T-helper 17 cell (primary cell): ENCODE measurements at regions not wholly inside any gene's neighbourhood (a gene's known extent, or its start where the extent isn't known, plus 50 kb on each side); places are given as distances from the start of the nearest gene placed in this dataset.

Source experiments
- ATAC-seq: fragments of 150-1000 bp; cut with Tn5 transposase; 2 replicates; pipeline ENCODE4 v1.10.0; 2021; ENCODE audit warnings: mild to moderate bottlenecking, moderate library complexity
- DNase-seq, 3 donors: peaks; one replicate each; pipeline versions ENCODE4 v3.0.0 to v3.0.0-alpha.2; 2020 to 2021
- H3K9me3 ChIP-seq: one replicate; pipeline ENCODE4 v1.7.0; 2013; ENCODE audit warnings: low read length, mild to moderate bottlenecking; ENCODE audit not compliant: control insufficient read depth, poor library complexity, severe bottlenecking
- H3K27ac Mint-ChIP-seq: one replicate; pipeline ENCODE4 v1.8.0; 2022; ENCODE audit warnings: mild to moderate bottlenecking, moderate library complexity, mixed read lengths
- H3K27me3 Mint-ChIP-seq: one replicate; pipeline ENCODE4 v1.8.0; 2022; ENCODE audit warnings: mixed read lengths
- H3K36me3 Mint-ChIP-seq: one replicate; pipeline ENCODE4 v1.8.0; 2022; ENCODE audit warnings: low read depth, mixed read lengths
- H3K4me1 Mint-ChIP-seq: one replicate; pipeline ENCODE4 v1.8.0; 2022; ENCODE audit warnings: mild to moderate bottlenecking, mixed read lengths
- H3K4me3 Mint-ChIP-seq: one replicate; pipeline ENCODE4 v1.8.0; 2022; ENCODE audit warnings: mild to moderate bottlenecking, moderate library complexity, mixed read lengths

- Mint-ChIP-seq H3K4me3 (no peak overlapping the region), H3K27me3 (peaks cover 50% of the 10 kb centered on the region), H3K4me1 (no peaks in the 10 kb centered on the region), H3K36me3 (peaks cover 2% of the 10 kb centered on the region), H3K27ac (no peak overlapping the region)
- DNase-seq = no peak
- no peaks in the 10 kb centered on the region for H3K9me3 ChIP-seq
- no peak for ATAC-seq
These were observed 352.3 kb upstream of the CCNH start for GRCh38 chr5:87765009-87765408.

- no peak overlapping the region for H3K27ac Mint-ChIP-seq
- no peaks in the 10 kb centered on the region for H3K9me3 ChIP-seq
- no peak for ATAC-seq
These were observed 349.9 kb upstream of the CCNH start for GRCh38 chr5:87762631-87763030.

GRCh38 chr5:87756951-87757350, 344.2 kb upstream of the CCNH start:
- Mint-ChIP-seq H3K27me3 (peaks cover 30% of the 10 kb centered on the region), H3K27ac (no peak overlapping the region), H3K4me1 (no peaks in the 10 kb centered on the region), H3K36me3 (no peaks in the 10 kb centered on the region), H3K4me3 (no peak overlapping the region)
- ATAC-seq = no peak
- H3K9me3 ChIP-seq = no peaks in the 10 kb centered on the region
- no peak for DNase-seq

More at GRCh38 chr5:87762631-87763030, 349.9 kb upstream of the CCNH start:
- Mint-ChIP-seq H3K36me3 (peaks cover 2% of the 10 kb centered on the region), H3K4me3 (no peak overlapping the region), H3K4me1 (no peaks in the 10 kb centered on the region), H3K27me3 (peaks cover 40% of the 10 kb centered on the region)
- no peak for DNase-seq

GRCh38 chr5:87755360-87755759, 342.6 kb upstream of the CCNH start:
- Mint-ChIP-seq H3K27me3 (peaks cover 28% of the 10 kb centered on the region), H3K36me3 (no peaks in the 10 kb centered on the region)
- DNase-seq = no peak

GRCh38 chr5:87754009-87754757, 341.5 kb upstream of the CCNH start:
- Mint-ChIP-seq H3K36me3 (no peaks in the 10 kb centered on the region), H3K4me1 (no peaks in the 10 kb centered on the region), H3K4me3 (no peak overlapping the region), H3K27ac (no peak overlapping the region), H3K27me3 (peaks cover 22% of the 10 kb centered on the region)
- no peaks in the 10 kb centered on the region for H3K9me3 ChIP-seq
- DNase-seq = no peak
- ATAC-seq = no peak

More at GRCh38 chr5:87755360-87755759, 342.6 kb upstream of the CCNH start:
- ATAC-seq = no peak
- H3K9me3 ChIP-seq = no peaks in the 10 kb centered on the region
- H3K4me1 Mint-ChIP-seq = no peaks in the 10 kb centered on the region
- H3K27ac Mint-ChIP-seq = no peak overlapping the region
- H3K4me3 Mint-ChIP-seq = no peak overlapping the region

- Mint-ChIP-seq H3K4me1 (no peaks in the 10 kb centered on the region), H3K27me3 (peaks cover 22% of the 10 kb centered on the region), H3K36me3 (no peaks in the 10 kb centered on the region), H3K4me3 (no peak overlapping the region), H3K27ac (no peak overlapping the region)
- no peaks in the 10 kb centered on the region for H3K9me3 ChIP-seq
- no peak for DNase-seq
- ATAC-seq = no peak
These were observed 339.6 kb upstream of the CCNH start for GRCh38 chr5:87752362-87752761.

GRCh38 chr5:87751824-87752223, 339.1 kb upstream of the CCNH start:
- Mint-ChIP-seq H3K4me1 (no peaks in the 10 kb centered on the region), H3K36me3 (no peaks in the 10 kb centered on the region), H3K27me3 (peaks cover 18% of the 10 kb centered on the region), H3K4me3 (no peak overlapping the region), H3K27ac (no peak overlapping the region)
- no peak for DNase-seq
- no peak for ATAC-seq
- no peaks in the 10 kb centered on the region for H3K9me3 ChIP-seq

- no peaks in the 10 kb centered on the region for H3K9me3 ChIP-seq
- Mint-ChIP-seq H3K27me3 (peaks cover 21% of the 10 kb centered on the region), H3K4me3 (no peak overlapping the region), H3K4me1 (no peaks in the 10 kb centered on the region), H3K27ac (no peak overlapping the region), H3K36me3 (no peaks in the 10 kb centered on the region)
- ATAC-seq = no peak
- DNase-seq = no peak
These were observed 334.2 kb upstream of the CCNH start for GRCh38 chr5:87746891-87747377.

GRCh38 chr5:87746341-87746740, 333.6 kb upstream of the CCNH start:
- no peak overlapping the region for H3K4me3 Mint-ChIP-seq
- no peak for ATAC-seq
- no peaks in the 10 kb centered on the region for H3K36me3 Mint-ChIP-seq
- H3K9me3 ChIP-seq = no peaks in the 10 kb centered on the region
- no peaks in the 10 kb centered on the region for H3K4me1 Mint-ChIP-seq
- peaks cover 22% of the 10 kb centered on the region for H3K27me3 Mint-ChIP-seq
- no peak overlapping the region for H3K27ac Mint-ChIP-seq
- DNase-seq = no peak

- DNase-seq = no peak
- Mint-ChIP-seq H3K4me1 (no peaks in the 10 kb centered on the region), H3K27me3 (peaks cover 24% of the 10 kb centered on the region), H3K27ac (no peak overlapping the region), H3K36me3 (no peaks in the 10 kb centered on the region), H3K4me3 (no peak overlapping the region)
- no peaks in the 10 kb centered on the region for H3K9me3 ChIP-seq
- no peak for ATAC-seq
These were observed 329.2 kb upstream of the CCNH start for GRCh38 chr5:87741881-87742280.

GRCh38 chr5:87735923-87736322, 323.2 kb upstream of the CCNH start:
- Mint-ChIP-seq H3K27me3 (peaks cover 17% of the 10 kb centered on the region), H3K4me1 (no peaks in the 10 kb centered on the region), H3K27ac (no peak overlapping the region), H3K4me3 (no peak overlapping the region), H3K36me3 (no peaks in the 10 kb centered on the region)
- DNase-seq (no peak), ATAC-seq (no peak)
- no peaks in the 10 kb centered on the region for H3K9me3 ChIP-seq

- Mint-ChIP-seq H3K27me3 (peaks cover 25% of the 10 kb centered on the region), H3K36me3 (no peaks in the 10 kb centered on the region), H3K27ac (no peak overlapping the region), H3K4me1 (no peaks in the 10 kb centered on the region), H3K4me3 (no peak overlapping the region)
- no peaks in the 10 kb centered on the region for H3K9me3 ChIP-seq
- no peak for ATAC-seq
- DNase-seq = no peak
These were observed 321.2 kb upstream of the CCNH start for GRCh38 chr5:87733897-87734296.

- Mint-ChIP-seq H3K4me1 (no peaks in the 10 kb centered on the region), H3K4me3 (no peak overlapping the region), H3K27ac (no peak overlapping the region), H3K27me3 (peaks cover 19% of the 10 kb centered on the region), H3K36me3 (no peaks in the 10 kb centered on the region)
- no peak for DNase-seq
- no peak for ATAC-seq
- no peaks in the 10 kb centered on the region for H3K9me3 ChIP-seq
These were observed 320.4 kb upstream of the CCNH start for GRCh38 chr5:87732875-87733768.
